Astrocyte (in vitro differentiated cells and primary cell): ENCODE measurements at regions not wholly inside any gene's neighbourhood (a gene's known extent, or its start where the extent isn't known, plus 50 kb on each side); places are given as distances from the start of the nearest gene placed in this dataset.

ENCODE experiments used
- DNase-seq: peaks from one replicate; pipeline ENCODE4 v3.0.0-alpha.2; 2010; ENCODE audit warnings: low read depth
- FAIRE-seq: peaks from 2 replicates; lab custom pipeline; 2011; peaks lifted over from hg19 to GRCh38; lab: Jason Lieb, UNC
- H2AFZ ChIP-seq: 2 replicates; pipeline ENCODE4 v1.6.0; 2012; ENCODE audit warnings: low read depth, low read length, inconsistent platforms
- H3K27ac ChIP-seq: 2 replicates; pipeline ENCODE4 v1.5.1; 2011; ENCODE audit warnings: low read depth, low read length, inconsistent platforms
- H3K27me3 ChIP-seq: 2 replicates; pipeline ENCODE4 v1.6.0; 2011; ENCODE audit warnings: low read length, inconsistent platforms; ENCODE audit not compliant: insufficient read depth
- H3K36me3 ChIP-seq: 2 replicates; pipeline ENCODE4 v1.5.1; 2011; ENCODE audit warnings: low read length, inconsistent platforms; ENCODE audit not compliant: insufficient read depth
- H3K4me1 ChIP-seq: 2 replicates; pipeline ENCODE4 v1.5.1; 2011; ENCODE audit warnings: low read length, inconsistent platforms; ENCODE audit not compliant: insufficient read depth
- H3K4me2 ChIP-seq: 2 replicates; pipeline ENCODE4 v1.6.0; 2012; ENCODE audit warnings: low read length, inconsistent platforms
- H3K4me3 ChIP-seq: 2 replicates; pipeline ENCODE4 v1.5.1; 2011; ENCODE audit warnings: low read depth, mild to moderate bottlenecking, low read length, inconsistent platforms; ENCODE audit not compliant: insufficient read depth
- H3K79me2 ChIP-seq: 2 replicates; pipeline ENCODE4 v1.6.0; 2012; ENCODE audit warnings: mild to moderate bottlenecking, low read length, inconsistent platforms; ENCODE audit not compliant: insufficient read depth
- H3K9ac ChIP-seq: 2 replicates; pipeline ENCODE4 v1.6.0; 2012; ENCODE audit warnings: mild to moderate bottlenecking, low read length, inconsistent platforms
- H3K9me3 ChIP-seq: 2 replicates; pipeline ENCODE4 v1.5.1; 2012; ENCODE audit warnings: low read depth, mild to moderate bottlenecking, low read length, inconsistent platforms; ENCODE audit not compliant: insufficient read depth
- H4K20me1 ChIP-seq: 2 replicates; pipeline ENCODE4 v1.6.0; 2012; ENCODE audit warnings: low read length, inconsistent platforms; ENCODE audit not compliant: insufficient read depth
- H3K27ac Mint-ChIP-seq: one replicate; pipeline ENCODE4 v1.8.0; 2021; ENCODE audit warnings: mild to moderate bottlenecking, mixed read lengths; ENCODE audit not compliant: unreplicated experiment
- H3K27me3 Mint-ChIP-seq: one replicate; pipeline ENCODE4 v1.8.0; 2021; ENCODE audit warnings: low read depth, mixed read lengths; ENCODE audit not compliant: unreplicated experiment
- H3K36me3 Mint-ChIP-seq: one replicate; pipeline ENCODE4 v1.8.0; 2021; ENCODE audit warnings: low read depth, mixed read lengths; ENCODE audit not compliant: unreplicated experiment
- H3K4me1 Mint-ChIP-seq: one replicate; pipeline ENCODE4 v1.8.0; 2021; ENCODE audit warnings: low read depth, mixed read lengths; ENCODE audit not compliant: unreplicated experiment
- H3K4me3 Mint-ChIP-seq: one replicate; pipeline ENCODE4 v1.8.0; 2021; ENCODE audit warnings: mild to moderate bottlenecking, moderate library complexity, mixed read lengths; ENCODE audit not compliant: unreplicated experiment
- H3K9me3 Mint-ChIP-seq: one replicate; pipeline ENCODE4 v1.8.0; 2021; ENCODE audit warnings: mild to moderate bottlenecking, mixed read lengths; ENCODE audit not compliant: unreplicated experiment
- CTCF ChIP-seq: IDR thresholded peaks from 2 replicates; pipeline ENCODE4 v1.5.1; 2011; ENCODE audit warnings: low read depth, mild to moderate bottlenecking, inconsistent platforms, low read length, moderate library complexity; ENCODE audit not compliant: insufficient read depth
- EZH2 ChIP-seq: IDR thresholded peaks from 2 replicates; pipeline ENCODE4 v1.6.1; 2012; ENCODE audit warnings: mild to moderate bottlenecking, low read length, inconsistent platforms; ENCODE audit not compliant: insufficient read depth

DNA sequence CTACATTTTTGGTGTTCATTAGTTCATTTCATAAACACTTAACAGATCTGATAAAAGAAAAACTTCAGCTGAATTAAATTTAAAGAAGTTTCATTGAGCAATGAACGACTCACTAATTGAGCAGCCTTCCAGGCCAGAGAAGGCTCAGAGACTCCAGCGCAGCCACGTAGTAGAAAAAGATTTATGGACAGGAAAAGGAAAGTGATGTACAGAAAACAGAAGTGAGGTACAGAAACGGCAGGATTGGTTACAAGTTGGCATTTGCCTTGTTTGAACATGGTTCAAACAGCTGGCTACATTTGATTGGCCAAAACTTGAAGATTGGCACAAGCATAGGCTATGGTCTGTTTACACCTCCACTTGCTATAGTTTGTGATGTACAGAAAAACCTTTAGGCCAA, 166.3 kb upstream of the DTNBP1 start:
- no peaks in the 10 kb centered on the region for H3K4me1 Mint-ChIP-seq
- peaks cover 5% of the 10 kb centered on the region for H3K27me3 ChIP-seq
- H3K4me3 ChIP-seq: no peak overlapping the region
- no peaks in the 10 kb centered on the region for H3K36me3 Mint-ChIP-seq
- no peak for TF ChIP-seq EZH2
- no peak for TF ChIP-seq CTCF
- no peak overlapping the region for H3K4me2 ChIP-seq
- no peaks in the 10 kb centered on the region for H3K79me2 ChIP-seq
- H2AFZ ChIP-seq: no peak overlapping the region
- no peaks in the 10 kb centered on the region for H3K36me3 ChIP-seq
- H4K20me1 ChIP-seq: no peaks in the 10 kb centered on the region
- DNase-seq: no peak
- H3K4me1 ChIP-seq: no peaks in the 10 kb centered on the region
- no peak overlapping the region for H3K27ac Mint-ChIP-seq
- no peak for FAIRE-seq
- H3K27ac ChIP-seq: no peak overlapping the region
- H3K9me3 Mint-ChIP-seq: peaks cover 3% of the 10 kb centered on the region
- no peak overlapping the region for H3K4me3 Mint-ChIP-seq
- H3K9me3 ChIP-seq: no peaks in the 10 kb centered on the region
- peaks cover 25% of the 10 kb centered on the region for H3K27me3 Mint-ChIP-seq
- H3K9ac ChIP-seq: no peak overlapping the region

DNA sequence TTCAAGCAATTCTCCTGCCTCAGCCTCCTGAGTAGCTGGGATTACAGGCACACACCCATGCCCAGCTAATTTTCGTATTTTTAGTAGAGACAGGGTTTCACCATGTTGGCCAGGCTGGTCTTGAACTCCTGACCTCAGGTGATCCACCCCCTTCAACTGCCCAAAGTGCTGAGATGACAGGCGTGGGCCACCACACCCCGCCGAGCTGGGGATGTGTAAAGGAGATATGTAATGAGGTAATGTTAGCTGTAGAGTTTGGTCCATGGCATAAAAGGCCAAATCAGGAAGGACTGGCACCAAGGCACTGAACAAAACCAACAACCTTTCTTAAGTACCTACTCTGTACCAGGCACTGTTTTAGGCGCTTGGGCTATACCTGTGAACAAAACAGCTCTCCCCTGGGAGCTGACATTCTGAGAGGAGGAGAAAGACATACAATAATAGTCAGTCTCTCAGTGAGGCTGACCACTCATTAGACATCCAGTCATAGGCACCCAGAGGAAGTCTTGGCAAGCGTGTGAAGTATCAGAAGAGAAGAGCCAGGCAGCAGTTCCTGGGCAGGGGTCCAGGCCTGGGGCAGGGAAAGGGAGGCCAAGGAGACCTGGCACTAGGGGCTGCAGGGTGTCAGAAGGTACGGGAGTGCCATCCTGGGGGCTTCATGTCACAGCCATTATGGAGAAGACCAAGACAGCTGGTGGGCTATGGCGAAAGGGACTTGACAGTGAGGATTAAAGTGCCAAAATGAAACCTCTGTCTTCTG, 164.8 kb upstream of the DTNBP1 start:
- FAIRE-seq: no peak
- peaks cover 31% of the 10 kb centered on the region for H3K27me3 Mint-ChIP-seq

More for the DNA sequence above, 164.8 kb upstream of the DTNBP1 start:
- Histone ChIP-seq H4K20me1 (no peaks in the 10 kb centered on the region), H3K9me3 (no peaks in the 10 kb centered on the region), H3K4me1 (no peaks in the 10 kb centered on the region), H2AFZ (no peak overlapping the region), H3K27me3 (peaks cover 5% of the 10 kb centered on the region), H3K79me2 (no peaks in the 10 kb centered on the region), H3K36me3 (no peaks in the 10 kb centered on the region), H3K9ac (no peak overlapping the region), H3K4me3 (no peak overlapping the region), H3K27ac (no peak overlapping the region), H3K4me2 (no peak overlapping the region)
- H3K4me3 Mint-ChIP-seq: no peak overlapping the region
- H3K9me3 Mint-ChIP-seq: peaks cover 3% of the 10 kb centered on the region
- H3K36me3 Mint-ChIP-seq: no peaks in the 10 kb centered on the region
- no peak overlapping the region for H3K27ac Mint-ChIP-seq
- DNase-seq: no peak
- no peak for TF ChIP-seq EZH2
- TF ChIP-seq CTCF: no peak
- H3K4me1 Mint-ChIP-seq: no peaks in the 10 kb centered on the region
